ENCODE measurements at regions not wholly inside any gene's neighbourhood (a gene's known extent, or its start where the extent isn't known, plus 50 kb on each side); places are given as distances from the start of the nearest gene placed in this dataset.

DNA sequence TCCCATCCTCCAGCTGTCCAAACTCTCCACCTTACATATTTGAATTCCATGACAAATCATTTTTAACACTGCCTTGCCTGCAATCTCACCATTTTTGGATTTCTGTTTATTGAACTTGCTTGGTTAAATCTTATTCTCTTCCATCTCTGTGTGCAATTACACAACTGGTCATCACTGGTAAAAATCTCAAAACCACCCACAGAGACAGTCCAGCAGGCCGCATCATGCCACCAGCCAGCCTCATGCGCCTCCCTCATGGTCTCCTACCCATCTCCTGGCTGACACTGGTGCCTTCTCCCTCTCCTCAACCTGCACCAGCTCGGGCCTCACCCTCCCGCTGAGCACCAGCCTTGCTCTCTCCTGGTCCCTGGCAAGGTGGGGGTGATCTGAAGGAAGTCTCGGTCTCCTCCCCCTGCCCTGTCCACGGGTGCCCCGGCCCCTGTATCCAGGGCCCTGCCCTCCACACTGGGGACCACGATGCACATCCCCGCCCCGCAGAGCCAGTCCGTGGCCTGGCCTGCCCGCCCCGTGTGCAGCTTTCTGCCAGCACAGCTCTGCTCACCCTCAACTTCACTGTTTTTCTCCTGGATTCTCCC lies 92.0 kb downstream of the THBS2 start:
- H3K27me3 ChIP-seq (replicated peaks in 1 of 4; ENCODE audit: control extremely low read depth in 1 of 4, control insufficient read depth in 3 of 4, insufficient read depth in 4 of 4, low read length in 3 of 4), result no peaks in the 10 kb centered on the region
- no peak overlapping the region for H3K9ac ChIP-seq (ENCODE audit: low read length)
- Mint-ChIP-seq H3K4me3 (no peak overlapping the region), H3K4me1 (no peaks in the 10 kb centered on the region), H3K9me3 (ENCODE audit: insufficient read depth) (no peaks in the 10 kb centered on the region), H3K27ac (no peak overlapping the region), H3K27me3 (no peaks in the 10 kb centered on the region)
- TF ChIP-seq, protein P1, sequence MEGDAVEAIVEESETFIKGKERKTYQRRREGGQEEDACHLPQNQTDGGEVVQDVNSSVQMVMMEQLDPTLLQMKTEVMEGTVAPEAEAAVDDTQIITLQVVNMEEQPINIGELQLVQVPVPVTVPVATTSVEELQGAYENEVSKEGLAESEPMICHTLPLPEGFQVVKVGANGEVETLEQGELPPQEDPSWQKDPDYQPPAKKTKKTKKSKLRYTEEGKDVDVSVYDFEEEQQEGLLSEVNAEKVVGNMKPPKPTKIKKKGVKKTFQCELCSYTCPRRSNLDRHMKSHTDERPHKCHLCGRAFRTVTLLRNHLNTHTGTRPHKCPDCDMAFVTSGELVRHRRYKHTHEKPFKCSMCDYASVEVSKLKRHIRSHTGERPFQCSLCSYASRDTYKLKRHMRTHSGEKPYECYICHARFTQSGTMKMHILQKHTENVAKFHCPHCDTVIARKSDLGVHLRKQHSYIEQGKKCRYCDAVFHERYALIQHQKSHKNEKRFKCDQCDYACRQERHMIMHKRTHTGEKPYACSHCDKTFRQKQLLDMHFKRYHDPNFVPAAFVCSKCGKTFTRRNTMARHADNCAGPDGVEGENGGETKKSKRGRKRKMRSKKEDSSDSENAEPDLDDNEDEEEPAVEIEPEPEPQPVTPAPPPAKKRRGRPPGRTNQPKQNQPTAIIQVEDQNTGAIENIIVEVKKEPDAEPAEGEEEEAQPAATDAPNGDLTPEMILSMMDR (IDR thresholded peaks at IDR 0.05), result no peak
- no peak for TF ChIP-seq EZH2 (IDR thresholded peaks at IDR 0.05; ENCODE audit: borderline replicate concordance, insufficient read depth, low read depth, low read length, poor library complexity, severe bottlenecking)
- no peak overlapping the region for H2AFZ ChIP-seq (ENCODE audit: insufficient read depth, low read depth, low read length, poor library complexity, severe bottlenecking)
- H3K4me2 ChIP-seq (replicated peaks; ENCODE audit: low read depth, low read length, poor library complexity, severe bottlenecking), result no peak overlapping the region
- DNase-seq (no peak), ATAC-seq (ENCODE audit: low read depth) (no peak)
- no peak overlapping the region for H3K27ac ChIP-seq (ENCODE audit: low read length in 2 of 2)
- POLR2A ChIA-PET, result no interaction called here
- H3K4me3 ChIP-seq (ENCODE audit: control extremely low read depth in 1 of 5, extremely low read depth in 1 of 5, insufficient read depth in 1 of 5, low read depth in 2 of 5, low read length in 4 of 5), result no peak overlapping the region
- intact Hi-C loops (cut with micrococcal nuclease), result no loop called here
- 87% methylated on average over 10 of the region's 13 CpGs for WGBS (ENCODE audit: insufficient coverage)
- no peaks in the 10 kb centered on the region for H4K20me1 ChIP-seq (ENCODE audit: control insufficient read depth, insufficient read depth, low read length, poor library complexity, severe bottlenecking)
- H3K9me3 ChIP-seq (ENCODE audit: control extremely low read depth in 1 of 3, control insufficient read depth in 2 of 3, insufficient read depth in 1 of 3, low read length in 2 of 3), result peaks cover 0 to 4% (median 0%) of the 10 kb centered on the region in 3 donors
- CTCF ChIA-PET, result no interaction called here
- H3K4me1 ChIP-seq (ENCODE audit: control insufficient read depth in 2 of 2, insufficient read depth in 2 of 2, low read length in 2 of 2), result no peaks in the 10 kb centered on the region
- no peaks in the 10 kb centered on the region for H3K79me2 ChIP-seq (ENCODE audit: control insufficient read depth, insufficient read depth, low read length)
- H3K36me3 ChIP-seq (replicated peaks in 1 of 2; ENCODE audit: control extremely low read depth in 1 of 2, control insufficient read depth in 1 of 2, extremely low read depth in 1 of 2, insufficient read depth in 2 of 2, low read length in 1 of 2), result no peaks in the 10 kb centered on the region

DNA sequence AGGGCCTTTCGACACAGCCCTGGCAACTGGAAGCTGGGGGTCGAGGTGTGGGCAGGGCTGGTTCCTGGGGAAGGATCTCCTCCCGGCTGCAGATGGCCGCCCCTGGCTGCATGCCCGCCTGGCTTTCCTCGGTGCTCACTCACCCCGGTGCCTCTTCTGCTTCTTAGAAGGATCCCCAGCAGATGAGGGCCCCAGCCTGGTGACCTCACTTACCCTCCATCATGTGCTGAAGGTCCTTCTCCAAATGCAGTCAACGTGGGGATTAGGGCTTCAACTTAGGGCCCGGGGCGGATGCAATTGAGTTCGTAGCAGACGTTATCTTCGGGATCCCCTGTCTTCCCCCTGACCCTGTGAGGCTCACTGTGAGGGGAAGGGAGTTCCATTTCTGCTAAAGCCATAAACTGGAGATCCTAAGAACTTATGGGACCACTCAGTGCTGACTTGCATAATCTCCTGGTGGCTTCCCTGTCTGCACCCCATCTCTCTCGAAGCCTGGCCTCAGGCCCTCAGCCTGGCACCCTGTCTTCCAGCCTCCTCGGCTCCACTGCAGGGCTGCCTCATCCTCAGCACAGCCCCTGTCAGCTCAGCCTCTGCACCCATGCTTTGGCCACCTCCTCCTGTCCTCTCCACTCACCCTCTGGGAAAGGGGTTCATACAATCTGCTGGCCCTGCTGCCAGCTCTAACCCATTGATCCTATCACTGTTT lies 92.6 kb downstream of the THBS2 start:
- Histone ChIP-seq H3K4me2 (replicated peaks; ENCODE audit: low read depth, low read length, poor library complexity, severe bottlenecking) (no peak overlapping the region), H3K4me1 (ENCODE audit: control insufficient read depth in 2 of 2, insufficient read depth in 2 of 2, low read length in 2 of 2) (no peaks in the 10 kb centered on the region), H3K4me3 (ENCODE audit: control extremely low read depth in 1 of 5, extremely low read depth in 1 of 5, insufficient read depth in 1 of 5, low read depth in 2 of 5, low read length in 4 of 5) (no peak overlapping the region), H3K36me3 (replicated peaks in 1 of 2; ENCODE audit: control extremely low read depth in 1 of 2, control insufficient read depth in 1 of 2, extremely low read depth in 1 of 2, insufficient read depth in 2 of 2, low read length in 1 of 2) (no peaks in the 10 kb centered on the region), H3K27me3 (replicated peaks in 1 of 4; ENCODE audit: control extremely low read depth in 1 of 4, control insufficient read depth in 3 of 4, insufficient read depth in 4 of 4, low read length in 3 of 4) (no peaks in the 10 kb centered on the region), H2AFZ (ENCODE audit: insufficient read depth, low read depth, low read length, poor library complexity, severe bottlenecking) (no peak overlapping the region), H4K20me1 (ENCODE audit: control insufficient read depth, insufficient read depth, low read length, poor library complexity, severe bottlenecking) (no peaks in the 10 kb centered on the region), H3K27ac (ENCODE audit: low read length in 2 of 2) (no peak overlapping the region), H3K9ac (ENCODE audit: low read length) (no peak overlapping the region), H3K79me2 (ENCODE audit: control insufficient read depth, insufficient read depth, low read length) (no peaks in the 10 kb centered on the region), H3K9me3 (ENCODE audit: control extremely low read depth in 1 of 3, control insufficient read depth in 2 of 3, insufficient read depth in 1 of 3, low read length in 2 of 3) (peaks cover 0 to 7% (median 0%) of the 10 kb centered on the region in 3 donors)
- WGBS (ENCODE audit: insufficient coverage), result 89% methylated on average over 12 of the region's 15 CpGs
- TF ChIP-seq, protein P1 (IDR thresholded peaks at IDR 0.05), result no peak
- TF ChIP-seq EZH2 (IDR thresholded peaks at IDR 0.05; ENCODE audit: borderline replicate concordance, insufficient read depth, low read depth, low read length, poor library complexity, severe bottlenecking), result no peak
- ATAC-seq (ENCODE audit: low read depth), result no peak
- H3K27ac Mint-ChIP-seq, result no peak overlapping the region
- ChIA-PET CTCF (no interaction called here), POLR2A (no interaction called here)
- intact Hi-C loops (cut with micrococcal nuclease), result no loop called here
- no peaks in the 10 kb centered on the region for H3K27me3 Mint-ChIP-seq
- H3K9me3 Mint-ChIP-seq (ENCODE audit: insufficient read depth), result no peaks in the 10 kb centered on the region
- H3K4me3 Mint-ChIP-seq, result no peak overlapping the region
- no peaks in the 10 kb centered on the region for H3K4me1 Mint-ChIP-seq
- DNase-seq, result no peak

Data from B cell (primary cell).